GM20431 (cell line): ENCODE measurements at regions not wholly inside any gene's neighbourhood (a gene's known extent, or its start where the extent isn't known, plus 50 kb on each side); places are given as distances from the start of the nearest gene placed in this dataset.
"Not testable (repeated sequence)": the region's sequence is repeated elsewhere in the genome, so short reads cannot be mapped to it uniquely, and the experiment has no call there.

ENCODE experiments used
- in situ Hi-C: fragments of 300-500 bp; cut with MseI, MboI; formaldehyde crosslinking; loops from one replicate; pipeline ENCODE4 v1.15.0; 2020; ENCODE audit warnings: low sequenced_read_pairs; ENCODE audit not compliant: unreplicated experiment

GRCh38 chr5:112563169-112563826, 144.2 kb upstream of the EPB41L4A start:
- in situ Hi-C loops = no loop called here

GRCh38 chr5:112566251-112566650, 147.2 kb upstream of the EPB41L4A start:
- in situ Hi-C loops = no loop called here

GRCh38 chr5:112569596-112569995, 150.5 kb upstream of the EPB41L4A start:
- in situ Hi-C loops = no loop called here

GRCh38 chr5:112570708-112571444, 151.8 kb upstream of the EPB41L4A start:
- in situ Hi-C loops = no loop called here

- in situ Hi-C loops = no loop called here
These were observed 154.4 kb upstream of the EPB41L4A start for GRCh38 chr5:112573441-112573840.

GRCh38 chr5:112574536-112574935, 155.5 kb upstream of the EPB41L4A start:
- in situ Hi-C loops = no loop called here

GRCh38 chr5:112576298-112576925, 157.3 kb upstream of the EPB41L4A start:
- in situ Hi-C loops = no loop called here

GRCh38 chr5:112579599-112580170, 158.0 kb upstream of the APC start:
- in situ Hi-C loops = no loop called here

- in situ Hi-C loops = no loop called here
These were observed 155.8 kb upstream of the APC start for GRCh38 chr5:112581811-112582320.

GRCh38 chr5:112583166-112583565, 154.5 kb upstream of the APC start:
- in situ Hi-C loops = no loop called here

- in situ Hi-C loops = no loop called here
These were observed 152.9 kb upstream of the APC start for GRCh38 chr5:112584781-112585180.

GRCh38 chr5:112586596-112587062, 151.1 kb upstream of the APC start:
- in situ Hi-C loops = no loop called here

- in situ Hi-C loops = not testable (repeated sequence)
These were observed 146.8 kb upstream of the APC start for GRCh38 chr5:112590858-112591257.

- in situ Hi-C loops = no loop called here
These were observed 143.4 kb upstream of the APC start for GRCh38 chr5:112594095-112594850.

GRCh38 chr5:112594941-112595340, 142.7 kb upstream of the APC start:
- in situ Hi-C loops = no loop called here

GRCh38 chr5:112597831-112598230, 139.9 kb upstream of the APC start:
- in situ Hi-C loops = no loop called here

GRCh38 chr5:112600510-112600909, 137.2 kb upstream of the APC start:
- in situ Hi-C loops = not testable (repeated sequence)

GRCh38 chr5:112604732-112605630, 132.7 kb upstream of the APC start:
- in situ Hi-C loops = no loop called here

- in situ Hi-C loops = no loop called here
These were observed 128.7 kb upstream of the APC start for GRCh38 chr5:112608975-112609374.
